K562 (cell line): ENCODE measurements at regions not wholly inside any gene's neighbourhood (a gene's known extent, or its start where the extent isn't known, plus 50 kb on each side); places are given as distances from the start of the nearest gene placed in this dataset.

ENCODE experiments used
- ATAC-seq: fragments of 200-7000 bp; cut with Tn5 transposase; 3 replicates; pipeline ENCODE4 v1.9.1; 2020; ENCODE audit warnings: moderate library complexity
- BruUV-seq: library from RNA; stranded (reverse); fragments of 400-500 nt; replicated peaks from 2 replicates; lab custom pipeline; 2021; lab: Mats Ljungman, UMichigan
- CTCF ChIA-PET: fragments of 300-600 bp; formaldehyde crosslinking; extraction: SDS; loops from one replicate; lab custom pipeline; 2021; ENCODE audit warnings: low intra/inter-chr PET ratio; lab: Yijun Ruan, JAX
- POLR2A ChIA-PET: fragments of 300-600, 350-650 bp; sonication (Branson Sonifier 250); formaldehyde crosslinking; extraction: SDS; loops from one replicate; lab custom pipeline; 2021; ENCODE audit warnings: antibody characterized with exemption, inconsistent platforms; lab: Yijun Ruan, JAX
- DNase-seq, 4 experiments: peaks; one replicate each; pipeline versions ENCODE4 v3.0.0 to v3.0.0-alpha.2; 2011 to 2018; ENCODE audit warnings: low spot score in 3 of 4, mixed read lengths in 3 of 4; ENCODE audit errors: extremely low read depth in 1 of 4
- FAIRE-seq: peaks from 2 replicates; lab custom pipeline; 2011; peaks lifted over from hg19 to GRCh38; lab: Jason Lieb, UNC
- H2AFZ ChIP-seq: 2 replicates; pipeline ENCODE4 v1.6.0; 2011; ENCODE audit warnings: low read depth, low read length, control low read depth, inconsistent platforms
- H3K27ac ChIP-seq: fragments of 200-600 bp; 3 replicates; pipeline ENCODE4 v1.8.0; 2011; ENCODE audit warnings: low read depth, mild to moderate bottlenecking, control low read depth, inconsistent platforms, low read length, moderate library complexity, mixed read lengths; ENCODE audit errors: extremely low read depth
- H3K27me3 ChIP-seq, 2 experiments: fragments of 300-600 bp in 1 of 2; 2 replicates in 1 of 2; 3 replicates in 1 of 2; pipeline versions ENCODE4 v1.6.0 to v1.8.0; 2011; ENCODE audit warnings: inconsistent platforms in 2 of 2, low read length in 2 of 2, mild to moderate bottlenecking in 1 of 2, mixed read lengths in 1 of 2, moderate library complexity in 1 of 2; ENCODE audit not compliant: control insufficient read depth in 2 of 2, insufficient read depth in 2 of 2
- H3K36me3 ChIP-seq: fragments of 300-600 bp; 3 replicates; pipeline ENCODE4 v1.8.0; 2011; ENCODE audit warnings: mild to moderate bottlenecking, low read length, inconsistent platforms; ENCODE audit not compliant: control insufficient read depth, insufficient read depth
- H3K4me1 ChIP-seq, 2 experiments: fragments of 200-600 bp in 1 of 2; replicated peaks in 1 of 2; 2 replicates in 1 of 2; 3 replicates in 1 of 2; pipeline versions ENCODE4 v1.5.1 to v1.8.0; 2011; ENCODE audit warnings: inconsistent platforms in 2 of 2, low read length in 2 of 2, mild to moderate bottlenecking in 1 of 2, mixed read lengths in 1 of 2, moderate library complexity in 1 of 2; ENCODE audit not compliant: control insufficient read depth in 2 of 2, insufficient read depth in 2 of 2
- H3K4me2 ChIP-seq: 2 replicates; pipeline ENCODE4 v1.6.1; 2011; ENCODE audit warnings: low read length, control low read depth, inconsistent platforms, mixed read lengths; ENCODE audit not compliant: insufficient read depth
- H3K4me3 ChIP-seq: fragments of 200-600 bp; sonication (generic), shearing (Covaris generic); 2 replicates; pipeline ENCODE4 v1.5.1; 2016; ENCODE audit warnings: control low read depth, inconsistent platforms
- H3K79me2 ChIP-seq: fragments of 200-600 bp; 3 replicates; pipeline ENCODE4 v1.8.0; 2011; ENCODE audit warnings: low read length, inconsistent platforms; ENCODE audit not compliant: control insufficient read depth, insufficient read depth
- H3K9ac ChIP-seq, 2 experiments: 2 replicates each; pipeline versions ENCODE4 v1.6.0 to v1.6.1; 2011; ENCODE audit warnings: low read depth in 2 of 2, low read length in 2 of 2, control low read depth in 1 of 2, inconsistent platforms in 1 of 2, mild to moderate bottlenecking in 1 of 2, mixed read lengths in 1 of 2; ENCODE audit not compliant: insufficient read depth in 1 of 2
- H3K9me1 ChIP-seq: one replicate; pipeline ENCODE4 v1.6.0; 2011; ENCODE audit warnings: inconsistent platforms, mild to moderate bottlenecking, low read length, moderate library complexity; ENCODE audit not compliant: control insufficient read depth, insufficient read depth
- H3K9me3 ChIP-seq: replicated peaks from 2 replicates; pipeline ENCODE4 v1.5.1; 2011; ENCODE audit warnings: low read depth, low read length, inconsistent platforms; ENCODE audit not compliant: control insufficient read depth, insufficient read depth
- H4K20me1 ChIP-seq: replicated peaks from 2 replicates; pipeline ENCODE4 v1.6.1; 2011; ENCODE audit warnings: low read length, inconsistent platforms, mixed read lengths; ENCODE audit not compliant: control insufficient read depth, insufficient read depth
- ARID2 ChIP-seq: fragments of 450-650 bp; IDR thresholded peaks from 2 replicates; pipeline ENCODE4 v1.6.1; 2017; ENCODE audit warnings: antibody characterized with exemption, mild to moderate bottlenecking
- CEBPG ChIP-seq, 3 experiments: fragments of 200-800 bp in 1 of 3; sonication (Bioruptor generic) in 1 of 3; sonication (generic) in 1 of 3; formaldehyde crosslinking in 1 of 3; IDR thresholded peaks in 2 of 3; conservative IDR thresholded peaks in 1 of 3; 2 replicates each; pipeline versions ENCODE4 v1.6.1 to v1.8.0; 2016 to 2022; ENCODE audit warnings: missing compliant biosample characterization in 2 of 3, missing genetic modification characterization in 2 of 3, mild to moderate bottlenecking in 1 of 3, missing genetic modification reagents in 1 of 3
- CGGBP1 ChIP-seq: fragments of 250-450 bp; sonication (Bioruptor Pico); IDR thresholded peaks from 2 replicates; pipeline ENCODE4 v1.9.0; 2021; ENCODE audit warnings: mild to moderate bottlenecking
- ETS2 ChIP-seq: IDR thresholded peaks from 2 replicates; pipeline ENCODE4 v1.6.1; 2016; ENCODE audit warnings: borderline replicate concordance, missing genetic modification characterization, mild to moderate bottlenecking, moderate library complexity, missing compliant biosample characterization; ENCODE audit not compliant: poor library complexity, severe bottlenecking
- KAT7 ChIP-seq: sonication (generic); formaldehyde crosslinking; IDR thresholded peaks from 2 replicates; pipeline ENCODE4 v1.8.0; 2022; ENCODE audit warnings: missing genetic modification reagents, mild to moderate bottlenecking, borderline replicate concordance
- NBN ChIP-seq: fragments of 450-650 bp; IDR thresholded peaks from 2 replicates; pipeline ENCODE4 v1.6.1; 2016; ENCODE audit warnings: low read depth, mild to moderate bottlenecking
- RBM15 ChIP-seq: fragments of 200-400 bp; formaldehyde crosslinking; IDR thresholded peaks from 2 replicates; pipeline ENCODE4 v1.6.1; 2018; ENCODE audit warnings: mild to moderate bottlenecking, low read length, moderate library complexity; ENCODE audit not compliant: insufficient read depth
- RFX7 ChIP-seq: fragments of 250-450 bp; sonication (Bioruptor Pico); IDR thresholded peaks from 2 replicates; pipeline ENCODE4 v1.5.1; 2021; ENCODE audit warnings: mild to moderate bottlenecking
- SMARCE1 ChIP-seq: fragments of 450-650 bp; IDR thresholded peaks from 2 replicates; pipeline ENCODE4 v1.7.1; 2016; ENCODE audit warnings: mild to moderate bottlenecking
- STAT5B ChIP-seq: fragments of 250-450 bp; sonication (Bioruptor Pico); IDR thresholded peaks from 2 replicates; pipeline ENCODE4 v1.8.0; 2021; ENCODE audit warnings: mild to moderate bottlenecking, inconsistent platforms
- TAF7 ChIP-seq: fragments of 450-650 bp; IDR thresholded peaks from 2 replicates; pipeline ENCODE4 v1.6.1; 2016; ENCODE audit warnings: missing genetic modification characterization, missing compliant biosample characterization
- ZNF274 ChIP-seq: IDR thresholded peaks from 2 replicates; pipeline ENCODE4 v1.6.1; 2011; ENCODE audit warnings: low read depth, mild to moderate bottlenecking, low read length, moderate library complexity, borderline replicate concordance
- ZNF707 ChIP-seq: fragments of 250-450 bp; sonication (Bioruptor Pico); conservative IDR thresholded peaks from 2 replicates; pipeline ENCODE4 v1.8.0; 2022; ENCODE audit warnings: inconsistent platforms, mild to moderate bottlenecking, moderate library complexity
- ZNF830 ChIP-seq: fragments of 250-450 bp; sonication (Bioruptor Pico); IDR thresholded peaks from 2 replicates; pipeline ENCODE4 v1.5.0; 2021; ENCODE audit warnings: mild to moderate bottlenecking
- WGBS: fragments of 100-300 bp; shearing (Covaris generic); methylation state at CpG from one replicate; pipeline ENCODE4 v1.1.6; 2016; ENCODE audit warnings: low coverage, mixed read lengths; ENCODE audit not compliant: insufficient coverage; ENCODE audit errors: missing lambda C conversion rate; 5-methylcytosine and 5-hydroxymethylcytosine counted together
- in situ Hi-C: fragments of 300-500 bp; cut with MboI; formaldehyde crosslinking; loops from 4 replicates; pipeline ENCODE4 v1.15.0; 2018; ENCODE audit warnings: inconsistent platforms, mixed read lengths
- intact Hi-C: fragments of 100-400 bp; cut with micrococcal nuclease; formaldehyde crosslinking; loops from 2 replicates; pipeline ENCODE4 v1.14.2; 2022
- TF ChIP-seq, protein P1 (sequence below): sonication (generic); formaldehyde crosslinking; IDR thresholded peaks from 2 replicates; pipeline ENCODE4 v1.8.0; 2022; ENCODE audit warnings: mild to moderate bottlenecking, missing genetic modification reagents
- TF ChIP-seq, protein P2 (sequence below): fragments of 450-650 bp; IDR thresholded peaks from 2 replicates; pipeline ENCODE4 v1.6.1; 2018; ENCODE audit warnings: mild to moderate bottlenecking, low read depth; ENCODE audit not compliant: partially characterized antibody

GRCh38 chr4:60019180-60019579 is 1180.9 kb upstream of the ADGRL3 start:
- no peak for TF ChIP-seq ZNF274
- no peak for TF ChIP-seq NBN
- no peak for TF ChIP-seq ZNF830 (CRISPR knock-in tag)
- TF ChIP-seq SMARCE1, result no peak
- no peak for TF ChIP-seq RBM15
- no peak for TF ChIP-seq RFX7 (CRISPR knock-in tag)
- TF ChIP-seq CGGBP1 (CRISPR knock-in tag), result no peak
- H3K4me3 ChIP-seq, result no peak overlapping the region
- H3K9me3 ChIP-seq, result no peaks in the 10 kb centered on the region; the same call in 1 of the 2 replicates
- H3K4me1 ChIP-seq, result no peaks in the 10 kb centered on the region
- no peaks in the 10 kb centered on the region for H4K20me1 ChIP-seq
- in situ Hi-C loops, result no loop called here
- BruUV-seq, result no TSS peak
- no peaks in the 10 kb centered on the region for H3K79me2 ChIP-seq
- no peak overlapping the region for H2AFZ ChIP-seq
- intact Hi-C loops, result no loop called here
- H3K27me3 ChIP-seq, result no peaks in the 10 kb centered on the region
- no peak overlapping the region for H3K9ac ChIP-seq
- H3K27ac ChIP-seq, result no peak overlapping the region
- H3K9me1 ChIP-seq, result no peaks in the 10 kb centered on the region
- DNase-seq (no peak), FAIRE-seq (no peak), ATAC-seq (no peak)
- no peaks in the 10 kb centered on the region for H3K36me3 ChIP-seq
- H3K4me2 ChIP-seq, result no peak overlapping the region
- POLR2A ChIA-PET, result no interaction called here
- CTCF ChIA-PET, result no interaction called here
- 0% methylated on average over 1 of the region's 2 CpGs for WGBS

DNA sequence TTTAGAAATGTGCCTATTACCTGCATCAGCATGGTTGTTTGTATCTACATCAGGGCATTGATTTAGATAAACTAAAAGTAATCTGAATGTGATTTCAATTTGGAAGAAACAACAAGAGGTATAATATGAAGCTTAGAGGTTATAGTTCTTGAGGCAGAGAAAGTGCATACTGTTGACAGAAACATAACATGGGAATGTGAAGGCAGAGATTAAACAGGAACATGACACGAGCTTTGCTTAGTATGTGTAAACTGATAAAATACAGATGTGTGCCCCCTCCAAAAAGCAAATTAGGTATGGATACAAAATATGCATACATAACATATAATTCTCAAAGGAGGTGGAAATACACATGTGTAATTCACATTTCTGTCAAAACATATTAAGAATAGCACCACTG is 1180.2 kb upstream of the ADGRL3 start:
- Histone ChIP-seq H3K9ac (no peak overlapping the region), H3K79me2 (no peaks in the 10 kb centered on the region), H3K9me3 (no peaks in the 10 kb centered on the region; the same call in 1 of the 2 replicates), H3K4me2 (no peak overlapping the region), H3K9me1 (no peaks in the 10 kb centered on the region), H3K4me1 (no peaks in the 10 kb centered on the region), H2AFZ (no peak overlapping the region), H4K20me1 (no peaks in the 10 kb centered on the region), H3K27me3 (no peaks in the 10 kb centered on the region), H3K36me3 (no peaks in the 10 kb centered on the region), H3K4me3 (no peak overlapping the region), H3K27ac (no peak overlapping the region)
- TF ChIP-seq, protein P1, sequence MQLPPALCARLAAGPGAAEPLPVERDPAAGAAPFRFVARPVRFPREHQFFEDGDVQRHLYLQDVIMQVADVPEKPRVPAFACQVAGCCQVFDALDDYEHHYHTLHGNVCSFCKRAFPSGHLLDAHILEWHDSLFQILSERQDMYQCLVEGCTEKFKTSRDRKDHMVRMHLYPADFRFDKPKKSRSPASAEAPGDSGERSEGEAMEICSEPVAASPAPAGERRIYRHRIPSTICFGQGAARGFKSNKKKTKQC, result no peak
- TF ChIP-seq ZNF707 (CRISPR knock-in tag), result no peak
- no peak for TF ChIP-seq TAF7 (tag)
- TF ChIP-seq STAT5B (CRISPR knock-in tag), result no peak
- no peak for TF ChIP-seq KAT7
- no peak for TF ChIP-seq ARID2
- no peak for TF ChIP-seq CEBPG (CRISPR knock-in tag; IDR thresholded peaks at IDR 0.05)
- TF ChIP-seq CEBPG (tag; conservative IDR thresholded peaks at IDR 0.05 in 1 of 2, IDR thresholded peaks at IDR 0.05 in 1 of 2), result no peak
- TF ChIP-seq, protein P2, sequence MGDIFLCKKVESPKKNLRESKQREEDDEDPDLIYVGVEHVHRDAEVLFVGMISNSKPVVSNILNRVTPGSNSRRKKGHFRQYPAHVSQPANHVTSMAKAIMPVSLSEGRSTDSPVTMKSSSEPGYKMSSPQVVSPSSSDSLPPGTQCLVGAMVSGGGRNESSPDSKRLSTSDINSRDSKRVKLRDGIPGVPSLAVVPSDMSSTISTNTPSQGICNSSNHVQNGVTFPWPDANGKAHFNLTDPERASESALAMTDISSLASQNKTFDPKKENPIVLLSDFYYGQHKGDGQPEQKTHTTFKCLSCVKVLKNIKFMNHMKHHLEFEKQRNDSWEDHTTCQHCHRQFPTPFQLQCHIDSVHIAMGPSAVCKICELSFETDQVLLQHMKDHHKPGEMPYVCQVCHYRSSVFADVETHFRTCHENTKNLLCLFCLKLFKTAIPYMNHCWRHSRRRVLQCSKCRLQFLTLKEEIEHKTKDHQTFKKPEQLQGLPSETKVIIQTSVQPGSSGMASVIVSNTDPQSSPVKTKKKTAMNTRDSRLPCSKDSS, result no peak
- no peak for TF ChIP-seq ETS2 (tag)
- in situ Hi-C loops (no loop called here), intact Hi-C loops (no loop called here)
- FAIRE-seq (no peak), DNase-seq (no peak), ATAC-seq (no peak)
- ChIA-PET CTCF (no interaction called here), POLR2A (no interaction called here)
- BruUV-seq, result no TSS peak
- 0% methylated on average over 1 of the region's 1 CpG for WGBS
